ENCODE measurements at regions not wholly inside any gene's neighbourhood (a gene's known extent, or its start where the extent isn't known, plus 50 kb on each side); places are given as distances from the start of the nearest gene placed in this dataset.
"Not testable (repeated sequence)": the region's sequence is repeated elsewhere in the genome, so short reads cannot be mapped to it uniquely, and the experiment has no call there.

DNA sequence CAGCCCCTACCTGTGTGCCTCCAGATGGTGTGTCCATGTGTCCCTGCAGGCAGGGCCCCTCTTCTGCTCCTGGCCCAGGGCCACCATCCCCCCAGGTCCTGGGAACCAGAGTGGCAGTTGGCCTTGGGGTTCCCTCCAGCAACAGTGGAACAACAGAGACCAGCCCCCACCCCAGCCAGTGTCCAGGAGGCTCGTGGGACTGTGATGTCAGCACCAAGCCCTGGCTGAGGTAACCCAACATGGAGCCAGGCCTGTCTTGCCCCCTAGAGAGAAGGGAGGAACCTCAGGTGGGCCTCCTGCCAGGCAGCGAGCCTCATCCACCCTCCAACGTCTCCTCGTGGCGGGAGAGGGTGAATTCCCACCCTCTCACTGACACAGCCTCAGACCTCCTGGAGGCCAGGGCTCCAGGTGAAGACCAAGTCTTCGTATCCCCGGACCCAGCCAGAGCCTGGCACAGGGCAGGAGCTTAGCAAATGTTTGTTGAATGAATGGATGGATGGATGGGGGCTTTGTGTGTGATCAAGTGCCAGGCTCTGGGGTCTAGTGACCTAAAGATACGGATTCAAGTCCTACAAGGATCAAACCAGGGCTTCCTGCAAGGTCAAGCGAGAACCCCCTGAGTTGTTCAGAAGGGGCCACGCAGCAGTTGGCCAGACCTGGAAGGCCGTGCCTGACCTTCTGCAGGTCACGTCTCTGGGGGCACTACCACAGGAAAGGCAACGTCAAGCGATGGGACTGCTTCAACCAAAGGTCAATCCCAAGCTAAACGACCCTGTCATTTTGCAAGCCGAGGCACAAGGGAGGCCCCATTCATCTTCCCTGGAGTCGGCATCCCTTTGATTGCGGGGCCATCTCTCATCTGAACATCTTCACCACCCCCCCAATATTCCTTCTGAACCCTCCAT is 204.7 kb downstream of the TBC1D2B start:
- H3K36me3 ChIP-seq (ENCODE audit: control insufficient read depth, insufficient read depth, low read length); H3K27ac ChIP-seq (ENCODE audit: low read length); H3K4me3 ChIP-seq (ENCODE audit: low read length); H3K4me1 ChIP-seq (ENCODE audit: control insufficient read depth, insufficient read depth, low read length); DNase-seq (ENCODE audit: low read depth, low spot score); H3K9me3 ChIP-seq (ENCODE audit: control insufficient read depth, insufficient read depth, low read length); H3K27me3 ChIP-seq (ENCODE audit: control insufficient read depth, insufficient read depth, low read length): not testable (repeated sequence)
- WGBS (ENCODE audit: insufficient coverage, insufficient read length), result no CpG with 5 or more reads among the region's 18 CpGs

GRCh38 chr15:77871852-77872371 is 205.6 kb downstream of the TBC1D2B start:
- H3K4me3 ChIP-seq (ENCODE audit: low read length), result no peak overlapping the region
- DNase-seq (ENCODE audit: low read depth, low spot score), result no peak
- no peaks in the 10 kb centered on the region for H3K36me3 ChIP-seq (ENCODE audit: control insufficient read depth, insufficient read depth, low read length)
- H3K27me3 ChIP-seq (ENCODE audit: control insufficient read depth, insufficient read depth, low read length), result no peaks in the 10 kb centered on the region
- WGBS (ENCODE audit: insufficient coverage, insufficient read length), result no CpG with 5 or more reads among the region's 11 CpGs
- H3K9me3 ChIP-seq (ENCODE audit: control insufficient read depth, insufficient read depth, low read length), result no peaks in the 10 kb centered on the region
- no peak overlapping the region for H3K27ac ChIP-seq (ENCODE audit: low read length)
- no peaks in the 10 kb centered on the region for H3K4me1 ChIP-seq (ENCODE audit: control insufficient read depth, insufficient read depth, low read length)

GRCh38 chr15:77870195-77871065 is 207.1 kb downstream of the TBC1D2B start:
- no peaks in the 10 kb centered on the region for H3K36me3 ChIP-seq (ENCODE audit: control insufficient read depth, insufficient read depth, low read length)
- no peaks in the 10 kb centered on the region for H3K27me3 ChIP-seq (ENCODE audit: control insufficient read depth, insufficient read depth, low read length)
- H3K27ac ChIP-seq (ENCODE audit: low read length), result no peak overlapping the region
- no peaks in the 10 kb centered on the region for H3K9me3 ChIP-seq (ENCODE audit: control insufficient read depth, insufficient read depth, low read length)
- no peaks in the 10 kb centered on the region for H3K4me1 ChIP-seq (ENCODE audit: control insufficient read depth, insufficient read depth, low read length)
- H3K4me3 ChIP-seq (ENCODE audit: low read length), result no peak overlapping the region
- WGBS (ENCODE audit: insufficient coverage, insufficient read length), result no CpG with 5 or more reads among the region's 21 CpGs
- peak; percentile 54 for DNase-seq (ENCODE audit: low read depth, low spot score)

DNA sequence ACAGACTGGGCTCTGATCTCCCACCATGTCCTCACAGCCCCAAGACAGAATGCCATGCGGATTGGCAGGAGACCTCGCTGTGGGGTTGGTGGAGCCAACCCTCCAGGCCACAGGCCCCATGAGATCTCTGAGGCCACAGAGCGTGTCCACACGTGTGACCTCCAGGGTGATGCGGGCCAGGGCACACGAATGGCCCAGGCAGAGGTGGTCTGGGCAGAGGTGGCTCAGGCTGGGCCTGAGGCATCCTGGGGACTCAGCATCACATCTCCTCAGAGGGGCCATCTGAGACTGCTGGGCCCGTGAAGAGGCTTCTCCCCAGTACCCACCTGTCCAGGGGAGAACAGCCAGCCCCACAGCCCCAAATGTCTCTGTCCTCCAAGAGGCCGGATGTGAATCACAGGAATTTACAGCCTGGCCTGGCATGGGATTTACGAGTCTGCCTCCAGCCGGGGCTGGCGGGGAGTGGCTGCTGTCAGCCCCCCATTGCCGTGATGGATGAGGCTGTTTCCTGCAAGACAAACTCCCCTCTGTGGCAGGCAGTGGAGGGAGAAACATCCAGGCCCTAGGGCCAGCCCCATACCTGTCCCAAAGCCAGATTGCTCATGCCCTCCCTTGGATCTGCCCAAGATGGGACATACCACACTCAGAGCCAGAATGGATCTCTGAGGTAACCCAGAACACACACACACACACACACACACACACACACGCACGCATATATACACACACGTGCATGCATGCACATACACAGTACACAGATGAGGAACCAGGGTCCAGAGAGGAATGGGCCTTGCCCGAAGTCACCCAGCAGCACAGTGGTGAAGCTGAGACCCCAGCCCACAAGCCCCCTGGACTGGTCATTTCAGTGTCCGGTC is 208.3 kb downstream of the TBC1D2B start:
- DNase-seq (ENCODE audit: low read depth, low spot score), result no peak
- H3K27ac ChIP-seq (ENCODE audit: low read length), result no peak overlapping the region
- H3K4me3 ChIP-seq (ENCODE audit: low read length), result no peak overlapping the region
- H3K4me1 ChIP-seq (ENCODE audit: control insufficient read depth, insufficient read depth, low read length), result 0 out of 2 replicates have a peak, but pooled peaks cover 2% of the 10 kb centered on the region
- H3K27me3 ChIP-seq (ENCODE audit: control insufficient read depth, insufficient read depth, low read length), result no peaks in the 10 kb centered on the region
- no CpG with 5 or more reads among the region's 17 CpGs for WGBS (ENCODE audit: insufficient coverage, insufficient read length)
- H3K9me3 ChIP-seq (ENCODE audit: control insufficient read depth, insufficient read depth, low read length), result no peaks in the 10 kb centered on the region
- no peaks in the 10 kb centered on the region for H3K36me3 ChIP-seq (ENCODE audit: control insufficient read depth, insufficient read depth, low read length)

GRCh38 chr15:77868048-77868629 is 209.4 kb downstream of the TBC1D2B start:
- not testable (repeated sequence) for H3K4me1 ChIP-seq (ENCODE audit: control insufficient read depth, insufficient read depth, low read length); H3K27ac ChIP-seq (ENCODE audit: low read length); H3K9me3 ChIP-seq (ENCODE audit: control insufficient read depth, insufficient read depth, low read length); H3K27me3 ChIP-seq (ENCODE audit: control insufficient read depth, insufficient read depth, low read length); DNase-seq (ENCODE audit: low read depth, low spot score); H3K36me3 ChIP-seq (ENCODE audit: control insufficient read depth, insufficient read depth, low read length); H3K4me3 ChIP-seq (ENCODE audit: low read length)
- no CpG with 5 or more reads among the region's 8 CpGs for WGBS (ENCODE audit: insufficient coverage, insufficient read length)

DNA sequence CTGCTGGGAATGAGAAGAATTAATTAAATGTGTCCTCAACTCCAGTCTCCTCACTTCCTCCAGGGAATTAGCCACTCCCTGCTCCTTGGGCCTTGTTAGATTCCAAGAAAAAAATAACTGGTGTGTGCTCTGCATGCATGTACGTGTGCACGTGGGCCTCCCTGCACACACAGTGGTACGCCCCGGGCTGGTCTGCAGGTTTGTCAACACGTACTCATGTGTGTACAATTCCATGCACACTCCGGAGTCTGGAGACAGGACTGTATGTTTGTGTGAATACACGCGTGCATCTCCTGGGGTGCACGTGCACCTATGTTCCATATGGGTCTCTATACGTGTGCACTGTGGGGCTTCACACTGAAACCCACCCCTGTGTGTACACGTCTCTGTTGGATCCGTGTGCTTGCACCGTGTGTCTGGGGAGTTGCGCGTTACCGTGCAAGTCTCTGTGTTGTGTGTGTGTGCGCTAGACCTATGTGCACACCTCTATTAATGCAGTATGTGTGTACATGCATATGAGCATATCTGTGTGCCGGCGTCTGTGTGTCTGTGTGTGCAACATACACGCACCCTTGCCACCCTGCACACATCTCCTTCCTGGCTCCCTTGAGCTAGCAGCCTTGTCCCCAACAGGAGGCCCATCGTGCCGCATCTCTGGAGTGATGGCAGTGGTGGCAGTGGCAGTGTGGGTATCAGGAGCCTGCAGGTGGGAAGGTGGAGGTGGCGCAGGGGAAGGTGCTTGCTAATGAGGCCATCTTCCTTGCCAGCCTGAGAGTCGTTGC is 210.1 kb downstream of the TBC1D2B start:
- Histone ChIP-seq H3K9me3 (ENCODE audit: control insufficient read depth, insufficient read depth, low read length) (no peaks in the 10 kb centered on the region), H3K4me3 (ENCODE audit: low read length) (no peak overlapping the region), H3K4me1 (ENCODE audit: control insufficient read depth, insufficient read depth, low read length) (0 out of 2 replicates have a peak, but pooled peaks cover 2% of the 10 kb centered on the region), H3K36me3 (ENCODE audit: control insufficient read depth, insufficient read depth, low read length) (no peaks in the 10 kb centered on the region), H3K27ac (ENCODE audit: low read length) (no peak overlapping the region), H3K27me3 (ENCODE audit: control insufficient read depth, insufficient read depth, low read length) (no peaks in the 10 kb centered on the region)
- no CpG with 5 or more reads among the region's 24 CpGs for WGBS (ENCODE audit: insufficient coverage, insufficient read length)
- no peak for DNase-seq (ENCODE audit: low read depth, low spot score)

DNA sequence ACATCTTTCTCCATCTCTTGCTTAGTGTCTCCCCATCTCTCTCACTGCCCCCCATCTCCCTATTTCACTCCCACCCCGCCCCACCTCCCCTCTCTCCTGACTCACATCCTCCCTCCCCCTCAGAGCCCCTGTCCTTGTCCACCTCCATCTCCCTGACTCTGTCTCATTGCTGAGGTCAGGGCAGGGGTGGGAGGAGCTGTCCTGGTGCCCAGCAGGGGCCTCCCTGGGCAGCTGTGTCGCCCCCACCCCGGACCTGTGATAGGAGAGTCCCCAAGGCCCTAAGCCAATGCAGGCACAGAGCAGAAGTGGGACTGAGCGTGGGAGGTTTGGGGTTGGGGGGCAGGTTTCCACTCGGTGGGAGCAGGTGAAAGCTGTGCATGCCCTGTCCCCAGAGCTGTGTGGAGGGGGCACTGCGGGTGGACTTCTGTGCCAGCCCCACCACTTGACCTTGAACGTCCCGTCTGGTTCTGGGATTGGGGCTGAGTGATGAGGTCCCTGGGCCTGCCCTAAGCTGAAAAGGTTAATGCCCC is 210.8 kb downstream of the TBC1D2B start:
- Histone ChIP-seq H3K27ac (ENCODE audit: low read length) (no peak overlapping the region), H3K4me1 (ENCODE audit: control insufficient read depth, insufficient read depth, low read length) (0 out of 2 replicates have a peak, but pooled peaks cover 2% of the 10 kb centered on the region), H3K9me3 (ENCODE audit: control insufficient read depth, insufficient read depth, low read length) (no peaks in the 10 kb centered on the region), H3K4me3 (ENCODE audit: low read length) (no peak overlapping the region), H3K27me3 (ENCODE audit: control insufficient read depth, insufficient read depth, low read length) (no peaks in the 10 kb centered on the region), H3K36me3 (ENCODE audit: control insufficient read depth, insufficient read depth, low read length) (no peaks in the 10 kb centered on the region)
- WGBS (ENCODE audit: insufficient coverage, insufficient read length), result no CpG with 5 or more reads among the region's 8 CpGs
- no peak for DNase-seq (ENCODE audit: low read depth, low spot score)

DNA sequence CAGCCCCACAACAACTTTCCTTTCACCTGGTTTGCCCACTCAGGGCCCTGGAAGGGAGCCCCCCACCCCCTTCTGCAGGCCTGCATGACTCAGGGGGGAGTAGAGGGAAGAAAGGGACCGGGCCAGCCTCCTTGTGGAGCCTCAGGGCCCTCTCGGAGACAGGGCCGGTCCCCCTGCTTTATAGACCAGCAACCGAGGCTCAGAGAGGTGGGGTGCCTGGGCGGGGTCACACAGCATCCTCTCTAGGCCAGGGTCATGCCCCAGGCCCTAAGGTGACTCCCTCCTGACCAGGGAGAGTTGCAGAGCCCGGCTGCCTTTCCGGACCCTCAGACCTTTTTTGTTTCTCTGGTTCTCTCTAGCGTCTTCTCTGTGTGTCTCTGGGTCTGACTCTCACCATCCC is 211.3 kb downstream of the TBC1D2B start:
- Histone ChIP-seq H3K4me1 (ENCODE audit: control insufficient read depth, insufficient read depth, low read length) (0 out of 2 replicates have a peak, but pooled peaks cover 2% of the 10 kb centered on the region), H3K36me3 (ENCODE audit: control insufficient read depth, insufficient read depth, low read length) (no peaks in the 10 kb centered on the region), H3K9me3 (ENCODE audit: control insufficient read depth, insufficient read depth, low read length) (no peaks in the 10 kb centered on the region), H3K27me3 (ENCODE audit: control insufficient read depth, insufficient read depth, low read length) (no peaks in the 10 kb centered on the region), H3K27ac (ENCODE audit: low read length) (no peak overlapping the region), H3K4me3 (ENCODE audit: low read length) (no peak overlapping the region)
- no CpG with 5 or more reads among the region's 8 CpGs for WGBS (ENCODE audit: insufficient coverage, insufficient read length)
- no peak for DNase-seq (ENCODE audit: low read depth, low spot score)

GRCh38 chr15:77865701-77866100 is 211.8 kb downstream of the TBC1D2B start:
- Histone ChIP-seq H3K27me3 (ENCODE audit: control insufficient read depth, insufficient read depth, low read length) (no peaks in the 10 kb centered on the region), H3K4me1 (ENCODE audit: control insufficient read depth, insufficient read depth, low read length) (0 out of 2 replicates have a peak, but pooled peaks cover 2% of the 10 kb centered on the region), H3K36me3 (ENCODE audit: control insufficient read depth, insufficient read depth, low read length) (no peaks in the 10 kb centered on the region), H3K27ac (ENCODE audit: low read length) (no peak overlapping the region), H3K4me3 (ENCODE audit: low read length) (no peak overlapping the region), H3K9me3 (ENCODE audit: control insufficient read depth, insufficient read depth, low read length) (no peaks in the 10 kb centered on the region)
- no CpG with 5 or more reads among the region's 7 CpGs for WGBS (ENCODE audit: insufficient coverage, insufficient read length)
- DNase-seq (ENCODE audit: low read depth, low spot score), result no peak

All from iPS DF 6.9 (cell line).